Ishikawa (cell line): ENCODE measurements at regions not wholly inside any gene's neighbourhood (a gene's known extent, or its start where the extent isn't known, plus 50 kb on each side); places are given as distances from the start of the nearest gene placed in this dataset.

Source experiments
- CEBPB ChIP-seq: IDR thresholded peaks from 2 replicates; pipeline ENCODE4 v1.6.1; 2012
- CREB1 ChIP-seq: IDR thresholded peaks from 2 replicates; pipeline ENCODE4 v1.6.1; 2012; ENCODE audit warnings: low read depth
- EGR1 ChIP-seq: IDR thresholded peaks from 2 replicates; pipeline ENCODE4 v1.6.1; 2012
- EP300 ChIP-seq: IDR thresholded peaks from 2 replicates; pipeline ENCODE4 v1.6.1; 2012; ENCODE audit warnings: borderline replicate concordance
- FOXM1 ChIP-seq: IDR thresholded peaks from 2 replicates; pipeline ENCODE4 v1.6.1; 2012; ENCODE audit warnings: low read depth, borderline replicate concordance
- NFIC ChIP-seq: IDR thresholded peaks from 2 replicates; pipeline ENCODE4 v1.6.1; 2012
- RAD21 ChIP-seq: IDR thresholded peaks from 2 replicates; pipeline ENCODE4 v1.6.1; 2012; ENCODE audit warnings: low read depth
- REST ChIP-seq: IDR thresholded peaks from 2 replicates; pipeline ENCODE4 v1.6.1; 2012; ENCODE audit warnings: low read depth, mild to moderate bottlenecking
- TAF1 ChIP-seq: IDR thresholded peaks from 2 replicates; pipeline ENCODE4 v1.6.1; 2012; ENCODE audit warnings: low read depth, mild to moderate bottlenecking
- TCF12 ChIP-seq: IDR thresholded peaks from 2 replicates; pipeline ENCODE4 v1.6.1; 2012; ENCODE audit warnings: low read depth
- TEAD4 ChIP-seq: IDR thresholded peaks from 2 replicates; pipeline ENCODE4 v1.6.1; 2012
- YY1 ChIP-seq: IDR thresholded peaks from 2 replicates; pipeline ENCODE4 v1.6.1; 2012; ENCODE audit warnings: low read depth
- ZBTB7A ChIP-seq: IDR thresholded peaks from 2 replicates; pipeline ENCODE4 v1.6.1; 2012; ENCODE audit warnings: low read depth
- TF ChIP-seq, protein P1 (sequence below): IDR thresholded peaks from 2 replicates; pipeline ENCODE4 v1.6.1; 2012
- TF ChIP-seq, protein P2 (sequence below): IDR thresholded peaks from 2 replicates; pipeline ENCODE4 v1.6.1; 2012

DNA sequence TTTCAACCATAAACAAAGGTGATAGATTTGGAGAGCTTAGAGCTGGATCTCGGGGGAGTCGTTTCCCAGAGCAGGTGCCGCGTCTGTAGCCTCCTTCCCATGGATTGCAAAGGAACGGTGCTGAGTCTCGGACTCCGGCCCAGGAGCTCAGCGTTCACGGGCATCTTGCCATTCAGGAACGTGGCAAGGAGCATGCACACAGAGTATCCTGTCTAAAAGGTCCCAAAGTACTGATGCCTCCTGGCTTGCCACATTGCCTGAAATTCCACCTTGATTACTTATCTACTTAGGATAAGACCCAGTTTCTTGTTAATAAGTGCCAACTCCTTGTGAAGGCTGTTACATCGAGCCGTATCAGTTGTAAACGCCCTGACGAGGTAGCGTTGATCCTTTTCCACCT is 197.8 kb upstream of the MYT1L start:
- no peak for TF ChIP-seq EP300
- no peak for TF ChIP-seq FOXM1
- TF ChIP-seq EGR1, result no peak
- no peak for TF ChIP-seq TAF1
- TF ChIP-seq, protein P1, sequence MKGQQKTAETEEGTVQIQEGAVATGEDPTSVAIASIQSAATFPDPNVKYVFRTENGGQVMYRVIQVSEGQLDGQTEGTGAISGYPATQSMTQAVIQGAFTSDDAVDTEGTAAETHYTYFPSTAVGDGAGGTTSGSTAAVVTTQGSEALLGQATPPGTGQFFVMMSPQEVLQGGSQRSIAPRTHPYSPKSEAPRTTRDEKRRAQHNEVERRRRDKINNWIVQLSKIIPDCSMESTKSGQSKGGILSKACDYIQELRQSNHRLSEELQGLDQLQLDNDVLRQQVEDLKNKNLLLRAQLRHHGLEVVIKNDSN, result no peak
- TF ChIP-seq YY1, result no peak

- TF ChIP-seq EGR1 (no peak), NFIC (no peak), REST (no peak), ZBTB7A (no peak), TEAD4 (no peak), FOXM1 (no peak), EP300 (no peak), YY1 (no peak), TCF12 (no peak), CEBPB (no peak), TAF1 (no peak)
- TF ChIP-seq, protein P2, sequence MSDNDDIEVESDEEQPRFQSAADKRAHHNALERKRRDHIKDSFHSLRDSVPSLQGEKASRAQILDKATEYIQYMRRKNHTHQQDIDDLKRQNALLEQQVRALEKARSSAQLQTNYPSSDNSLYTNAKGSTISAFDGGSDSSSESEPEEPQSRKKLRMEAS, result no peak
Measured at GRCh38 chr2:2527148-2527547, 196.1 kb upstream of the MYT1L start.

DNA sequence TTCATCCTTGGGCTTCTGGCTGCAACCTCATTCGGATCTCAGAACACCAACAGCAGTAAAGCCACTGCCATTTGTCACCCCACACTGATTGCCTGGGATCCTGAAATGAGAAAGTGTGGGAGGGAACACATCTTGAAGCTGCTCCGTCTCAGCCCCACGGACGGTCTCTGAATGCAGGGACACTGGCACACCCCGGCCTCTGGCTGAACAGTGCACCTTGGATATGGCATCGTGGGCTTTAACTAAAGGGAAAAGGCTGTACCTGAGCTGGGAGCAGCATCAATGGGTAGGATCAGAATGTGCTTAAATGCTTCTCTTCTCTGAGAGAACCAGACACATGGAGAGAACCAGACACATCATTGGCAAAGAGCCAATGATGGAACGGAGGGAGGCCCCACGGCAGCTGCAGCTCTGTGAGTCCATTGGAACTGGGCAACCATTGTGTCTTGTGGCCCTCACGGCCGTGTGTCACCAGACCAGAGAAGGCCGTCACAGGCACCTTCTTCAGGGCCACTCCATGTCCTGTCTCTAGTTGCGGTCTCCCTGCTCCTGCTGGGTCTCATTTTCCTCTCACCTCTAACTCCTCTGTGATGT is 193.4 kb upstream of the MYT1L start:
- no peak for TF ChIP-seq EGR1
- TF ChIP-seq YY1, result no peak
- no peak for TF ChIP-seq ZBTB7A

DNA sequence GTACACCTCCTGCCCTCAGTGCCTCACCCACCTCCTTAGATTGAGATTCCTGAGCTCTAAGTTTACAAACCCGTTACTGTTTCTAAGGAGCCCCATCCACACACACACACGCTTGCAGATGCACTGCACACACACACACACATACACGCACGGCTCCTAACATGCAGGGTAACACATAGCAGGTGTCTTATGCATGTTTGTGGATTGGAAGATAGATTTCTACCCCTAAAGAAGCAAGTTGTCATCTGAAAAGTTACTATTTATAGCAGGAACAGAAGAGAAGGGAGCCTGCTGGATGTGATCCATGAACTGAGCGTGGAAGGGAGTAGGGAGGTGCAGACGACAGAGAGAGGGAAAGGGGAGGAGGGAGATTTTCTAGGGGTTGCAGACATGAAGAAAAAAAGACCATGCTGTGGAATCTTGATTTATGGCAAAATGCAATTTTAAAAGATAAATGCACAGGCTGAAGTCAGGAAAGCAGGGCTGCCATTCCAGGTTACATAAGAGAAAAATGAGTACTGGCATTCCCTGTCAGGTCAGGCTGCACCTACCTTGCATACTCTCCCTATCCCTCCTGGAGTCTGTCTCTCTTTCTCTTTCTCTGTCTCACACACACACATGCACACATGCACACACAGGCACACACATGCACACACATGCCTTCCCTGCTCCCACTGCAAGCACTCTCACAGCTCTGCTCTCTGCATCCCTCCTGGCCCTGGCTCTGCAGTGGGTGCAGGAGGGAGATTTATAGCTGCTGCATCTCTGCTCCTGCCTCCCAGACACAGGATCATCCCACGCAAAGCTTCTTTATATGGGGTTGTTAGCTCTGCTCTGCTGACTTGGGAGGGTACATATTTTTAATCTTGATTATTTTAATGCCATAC is 192.6 kb upstream of the MYT1L start:
- TF ChIP-seq CREB1 (no peak), EGR1 (no peak), CEBPB (no peak), ZBTB7A (no peak), YY1 (no peak)
- TF ChIP-seq, protein P2, result no peak

GRCh38 chr2:2520401-2520811 is 189.3 kb upstream of the MYT1L start:
- TF ChIP-seq EP300 (no peak), ZBTB7A (no peak), TAF1 (no peak), RAD21 (no peak), CEBPB (no peak), EGR1 (no peak), CREB1 (no peak), TEAD4 (no peak), YY1 (no peak), TCF12 (no peak)
- TF ChIP-seq, protein P1, result no peak
- TF ChIP-seq, protein P2, result no peak

GRCh38 chr2:2519381-2519780 is 188.3 kb upstream of the MYT1L start:
- no peak for TF ChIP-seq ZBTB7A
- no peak for TF ChIP-seq EGR1
- no peak for TF ChIP-seq RAD21
- no peak for TF ChIP-seq CREB1
- TF ChIP-seq CEBPB, result no peak
- no peak for TF ChIP-seq TAF1
- TF ChIP-seq EP300, result no peak
- no peak for TF ChIP-seq TCF12
- no peak for TF ChIP-seq TEAD4
- TF ChIP-seq NFIC, result no peak
- no peak for TF ChIP-seq REST
- TF ChIP-seq, protein P1, result no peak
- no peak for TF ChIP-seq YY1
- TF ChIP-seq, protein P2, result no peak
